ENCODE measurements at regions not wholly inside any gene's neighbourhood (a gene's known extent, or its start where the extent isn't known, plus 50 kb on each side); places are given as distances from the start of the nearest gene placed in this dataset.

DNA sequence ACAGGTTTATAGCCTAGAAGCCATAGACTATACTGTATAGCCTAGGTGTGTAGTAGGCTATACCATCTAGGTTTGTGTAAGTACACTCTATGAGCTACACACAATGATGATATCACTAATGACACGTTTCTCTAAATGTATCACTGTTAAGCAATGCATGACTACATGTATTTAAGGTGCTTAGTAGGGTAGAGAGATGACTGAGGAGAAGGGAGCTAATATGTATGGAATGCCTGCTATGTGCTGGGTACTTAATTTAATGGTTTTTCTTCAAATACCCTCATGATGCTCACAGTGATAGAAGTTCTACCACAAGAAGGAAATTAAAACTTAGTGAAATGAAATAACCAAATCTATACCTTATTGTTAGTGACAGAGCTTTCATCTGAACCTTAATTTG is 1785.5 kb downstream of the EFNA5 start:
- TF ChIP-seq, protein P1, sequence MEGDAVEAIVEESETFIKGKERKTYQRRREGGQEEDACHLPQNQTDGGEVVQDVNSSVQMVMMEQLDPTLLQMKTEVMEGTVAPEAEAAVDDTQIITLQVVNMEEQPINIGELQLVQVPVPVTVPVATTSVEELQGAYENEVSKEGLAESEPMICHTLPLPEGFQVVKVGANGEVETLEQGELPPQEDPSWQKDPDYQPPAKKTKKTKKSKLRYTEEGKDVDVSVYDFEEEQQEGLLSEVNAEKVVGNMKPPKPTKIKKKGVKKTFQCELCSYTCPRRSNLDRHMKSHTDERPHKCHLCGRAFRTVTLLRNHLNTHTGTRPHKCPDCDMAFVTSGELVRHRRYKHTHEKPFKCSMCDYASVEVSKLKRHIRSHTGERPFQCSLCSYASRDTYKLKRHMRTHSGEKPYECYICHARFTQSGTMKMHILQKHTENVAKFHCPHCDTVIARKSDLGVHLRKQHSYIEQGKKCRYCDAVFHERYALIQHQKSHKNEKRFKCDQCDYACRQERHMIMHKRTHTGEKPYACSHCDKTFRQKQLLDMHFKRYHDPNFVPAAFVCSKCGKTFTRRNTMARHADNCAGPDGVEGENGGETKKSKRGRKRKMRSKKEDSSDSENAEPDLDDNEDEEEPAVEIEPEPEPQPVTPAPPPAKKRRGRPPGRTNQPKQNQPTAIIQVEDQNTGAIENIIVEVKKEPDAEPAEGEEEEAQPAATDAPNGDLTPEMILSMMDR (IDR thresholded peaks at IDR 0.05 in 4 of 5, conservative IDR thresholded peaks at IDR 0.05 in 1 of 5), result no peak
- no peak for TF ChIP-seq POLR2A (IDR thresholded peaks at IDR 0.05)
